HepG2 (cell line): ENCODE measurements at regions not wholly inside any gene's neighbourhood (a gene's known extent, or its start where the extent isn't known, plus 50 kb on each side); places are given as distances from the start of the nearest gene placed in this dataset.

Experiments used
- ATAC-seq: fragments of 200-7000 bp; cut with Tn5 transposase; 3 replicates; pipeline ENCODE4 v1.9.1; 2020; ENCODE audit warnings: mild to moderate bottlenecking, moderate library complexity
- BruUV-seq: library from RNA; stranded (reverse); fragments of 400-500 nt; replicated peaks from 2 replicates; lab custom pipeline; 2021; lab: Mats Ljungman, UMichigan
- CTCF ChIA-PET: fragments of 300-600 bp; formaldehyde crosslinking; extraction: SDS; loops from one replicate; lab custom pipeline; 2021; ENCODE audit warnings: low total read pairs, inconsistent platforms, low intra/inter-chr PET ratio; lab: Yijun Ruan, JAX
- POLR2A ChIA-PET: fragments of 350-600 bp; sonication (Branson Sonifier 250); formaldehyde crosslinking; loops from one replicate; lab custom pipeline; 2020; ENCODE audit warnings: antibody characterized with exemption, inconsistent platforms; lab: Yijun Ruan, JAX
- DNase-seq: peaks from one replicate; pipeline ENCODE4 v3.0.0-alpha.2; 2015; ENCODE audit warnings: low spot score
- FAIRE-seq: peaks from 3 replicates; lab custom pipeline; 2011; peaks lifted over from hg19 to GRCh38; lab: Jason Lieb, UNC
- H2AFZ ChIP-seq: one replicate; pipeline ENCODE4 v1.6.1; 2011; ENCODE audit warnings: low read length, inconsistent platforms
- H3K27ac ChIP-seq: fragments of 300-600 bp; 3 replicates; pipeline ENCODE4 v1.8.0; 2011; ENCODE audit warnings: mixed run types, mild to moderate bottlenecking, mixed read lengths, low read length, inconsistent platforms; ENCODE audit not compliant: insufficient read depth; ENCODE audit errors: extremely low read length
- H3K27me3 ChIP-seq, 2 experiments: fragments of 200-600 bp in 1 of 2; 2 replicates in 1 of 2; 3 replicates in 1 of 2; pipeline versions ENCODE4 v1.6.0 to v1.8.0; 2011; ENCODE audit warnings: low read length in 2 of 2, mild to moderate bottlenecking in 2 of 2, moderate library complexity in 2 of 2, inconsistent platforms in 1 of 2; ENCODE audit not compliant: insufficient read depth in 2 of 2, control insufficient read depth in 1 of 2
- H3K36me3 ChIP-seq, 2 experiments: fragments of 200-600 bp in 1 of 2; replicated peaks in 1 of 2; 2 replicates in 1 of 2; 3 replicates in 1 of 2; pipeline versions ENCODE4 v1.5.1 to v1.8.0; 2011; ENCODE audit warnings: low read length in 2 of 2, inconsistent platforms in 1 of 2; ENCODE audit not compliant: insufficient read depth in 2 of 2, control insufficient read depth in 1 of 2
- H3K4me1 ChIP-seq: 2 replicates; pipeline ENCODE4 v1.5.1; 2012; ENCODE audit warnings: low read length, inconsistent platforms; ENCODE audit not compliant: insufficient read depth
- H3K4me2 ChIP-seq: 2 replicates; pipeline ENCODE4 v1.6.0; 2011; ENCODE audit warnings: low read depth, low read length, inconsistent platforms
- H3K4me3 ChIP-seq, 3 experiments: fragments of 200-600 bp in 1 of 3; sonication (generic), shearing (Covaris generic) in 1 of 3; replicated peaks in 1 of 3; 2 replicates each; pipeline ENCODE4 v1.5.1; 2011 to 2016; ENCODE audit warnings: low read length in 3 of 3, inconsistent platforms in 2 of 3, low read depth in 2 of 3, mild to moderate bottlenecking in 2 of 3, control low read depth in 1 of 3, mixed read lengths in 1 of 3; ENCODE audit not compliant: insufficient read depth in 1 of 3
- H3K79me2 ChIP-seq: one replicate; pipeline ENCODE4 v1.6.1; 2011; ENCODE audit warnings: low read length, inconsistent platforms; ENCODE audit not compliant: insufficient read depth
- H3K9ac ChIP-seq: 2 replicates; pipeline ENCODE4 v1.6.0; 2011; ENCODE audit warnings: mild to moderate bottlenecking, low read depth, low read length, inconsistent platforms; ENCODE audit not compliant: insufficient read depth
- H3K9me3 ChIP-seq: 2 replicates; pipeline ENCODE4 v1.5.1; 2012; ENCODE audit warnings: mild to moderate bottlenecking, low read length
- H4K20me1 ChIP-seq: 2 replicates; pipeline ENCODE4 v1.6.0; 2011; ENCODE audit warnings: inconsistent platforms, mild to moderate bottlenecking, low read length, moderate library complexity; ENCODE audit not compliant: insufficient read depth
- CCDC6 ChIP-seq: sonication (generic); formaldehyde crosslinking; IDR thresholded peaks from 2 replicates; pipeline ENCODE4 v1.8.1; 2022; ENCODE audit warnings: mild to moderate bottlenecking, missing genetic modification reagents, moderate library complexity
- FOXJ3 ChIP-seq: sonication (generic); formaldehyde crosslinking; IDR thresholded peaks from 2 replicates; pipeline ENCODE4 v1.4.0; 2020; ENCODE audit warnings: missing genetic modification reagents, mild to moderate bottlenecking, borderline replicate concordance
- NFE2L2 ChIP-seq: fragments of 150-350 bp; IDR thresholded peaks from 2 replicates; pipeline ENCODE4 v1.6.1; 2014; ENCODE audit warnings: low read length
- NRL ChIP-seq: sonication (generic); formaldehyde crosslinking; IDR thresholded peaks from 2 replicates; pipeline ENCODE4 v1.5.0; 2020; ENCODE audit warnings: missing genetic modification reagents, mild to moderate bottlenecking, moderate library complexity, borderline replicate concordance
- ZC3H13 ChIP-seq: sonication (generic); formaldehyde crosslinking; IDR thresholded peaks from 2 replicates; pipeline ENCODE4 v1.8.1; 2023; ENCODE audit warnings: mild to moderate bottlenecking, missing genetic modification reagents, moderate library complexity
- ZNF333 ChIP-seq: sonication (generic); formaldehyde crosslinking; IDR thresholded peaks from 2 replicates; pipeline ENCODE4 v1.4.0; 2020; ENCODE audit warnings: mild to moderate bottlenecking, missing genetic modification reagents, borderline replicate concordance
- WGBS: methylation state at CpG from one replicate; pipeline ENCODE4 v1.1.6; 2017; ENCODE audit warnings: low lambda C conversion rate; 5-methylcytosine and 5-hydroxymethylcytosine counted together
- in situ Hi-C: cut with HindIII; loops from 2 replicates; pipeline ENCODE4 v1.10.0; 2017; ENCODE audit warnings: low pct_unique_long_range_greater_than_20kb; ENCODE audit not compliant: extremely low pct_ligation_motif_present
- intact Hi-C: fragments of 100-400 bp; cut with micrococcal nuclease; formaldehyde crosslinking; loops from one replicate; pipeline ENCODE4 v1.10.0; 2022; ENCODE audit not compliant: unreplicated experiment
- TF ChIP-seq, protein P1 (sequence below): sonication (generic); formaldehyde crosslinking; IDR thresholded peaks from 2 replicates; pipeline ENCODE4 v1.5.0; 2020; ENCODE audit warnings: mild to moderate bottlenecking, missing genetic modification reagents
- TF ChIP-seq, protein P2 (sequence below): IDR thresholded peaks from 2 replicates; pipeline ENCODE4 v1.6.1; 2012; ENCODE audit warnings: inconsistent platforms

DNA sequence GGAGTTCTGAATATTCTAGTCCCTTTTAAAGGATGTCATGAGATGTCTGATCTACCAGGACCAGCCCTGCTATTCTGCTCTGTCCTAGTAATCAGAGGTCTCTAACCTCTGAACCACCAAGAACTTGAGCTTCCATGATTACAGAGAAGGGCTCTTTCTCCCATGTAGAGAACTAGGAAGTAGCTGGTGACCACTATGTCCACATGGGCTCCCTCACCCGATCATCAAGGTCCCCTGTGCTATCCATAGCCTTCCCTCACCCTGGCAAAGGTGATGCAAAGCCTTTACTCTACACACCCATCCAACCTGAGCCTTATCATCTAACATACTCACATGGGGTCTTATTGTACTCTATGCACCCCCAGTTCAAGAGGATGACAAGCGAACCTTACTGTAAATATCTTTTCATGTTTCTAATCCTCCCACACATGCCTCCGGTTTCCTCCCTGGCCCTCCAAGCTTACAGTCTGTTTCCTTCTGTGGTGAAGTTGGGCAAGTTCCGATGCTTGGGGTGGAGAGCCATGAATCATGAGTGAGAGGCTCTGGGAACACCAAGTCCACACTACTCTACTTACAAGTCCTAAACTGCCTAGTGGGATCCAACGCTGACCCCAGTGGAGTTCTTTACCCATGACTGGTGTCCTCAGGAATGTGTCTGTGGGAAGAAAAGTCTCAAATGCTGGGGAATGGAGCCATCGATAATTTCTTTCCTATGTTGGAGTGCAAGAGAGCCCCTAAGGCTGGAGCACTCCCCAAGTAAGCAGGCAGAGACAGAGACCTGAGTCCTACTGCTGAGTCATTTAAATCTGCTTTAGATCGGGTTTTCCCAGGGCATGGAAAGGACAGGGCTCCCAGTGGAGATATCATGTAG, 73.3 kb upstream of the KLF7 start:
- H3K4me2 ChIP-seq = no peak overlapping the region
- WGBS = 44% methylated on average over 7 of the region's 7 CpGs
- no TSS peak for BruUV-seq
- no peak overlapping the region for H3K27ac ChIP-seq
- H3K9ac ChIP-seq = no peak overlapping the region
- H3K27me3 ChIP-seq = 0 out of 5 replicates have a peak, but pooled peaks cover 0 to 4% of the 10 kb centered on the region in 2 experiments
- in situ Hi-C loops = no loop called here
- no peak overlapping the region for H3K4me3 ChIP-seq
- H3K4me1 ChIP-seq = no peaks in the 10 kb centered on the region
- no peaks in the 10 kb centered on the region for H3K36me3 ChIP-seq
- TF ChIP-seq, protein P1, sequence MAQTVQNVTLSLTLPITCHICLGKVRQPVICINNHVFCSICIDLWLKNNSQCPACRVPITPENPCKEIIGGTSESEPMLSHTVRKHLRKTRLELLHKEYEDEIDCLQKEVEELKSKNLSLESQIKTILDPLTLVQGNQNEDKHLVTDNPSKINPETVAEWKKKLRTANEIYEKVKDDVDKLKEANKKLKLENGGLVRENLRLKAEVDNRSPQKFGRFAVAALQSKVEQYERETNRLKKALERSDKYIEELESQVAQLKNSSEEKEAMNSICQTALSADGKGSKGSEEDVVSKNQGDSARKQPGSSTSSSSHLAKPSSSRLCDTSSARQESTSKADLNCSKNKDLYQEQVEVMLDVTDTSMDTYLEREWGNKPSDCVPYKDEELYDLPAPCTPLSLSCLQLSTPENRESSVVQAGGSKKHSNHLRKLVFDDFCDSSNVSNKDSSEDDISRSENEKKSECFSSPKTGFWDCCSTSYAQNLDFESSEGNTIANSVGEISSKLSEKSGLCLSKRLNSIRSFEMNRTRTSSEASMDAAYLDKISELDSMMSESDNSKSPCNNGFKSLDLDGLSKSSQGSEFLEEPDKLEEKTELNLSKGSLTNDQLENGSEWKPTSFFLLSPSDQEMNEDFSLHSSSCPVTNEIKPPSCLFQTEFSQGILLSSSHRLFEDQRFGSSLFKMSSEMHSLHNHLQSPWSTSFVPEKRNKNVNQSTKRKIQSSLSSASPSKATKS (CRISPR knock-in tag) = no peak
- TF ChIP-seq NFE2L2 = peak; percentile 23; the same call in 1 of the 2 replicates
- intact Hi-C loops = no loop called here
- ChIA-PET CTCF (no interaction called here), POLR2A (no interaction called here)
- DNase-seq (no peak), ATAC-seq (no peak), FAIRE-seq (no peak)
- H2AFZ ChIP-seq = no peak overlapping the region
- H4K20me1 ChIP-seq = no peaks in the 10 kb centered on the region
- no peaks in the 10 kb centered on the region for H3K79me2 ChIP-seq
- no peaks in the 10 kb centered on the region for H3K9me3 ChIP-seq

DNA sequence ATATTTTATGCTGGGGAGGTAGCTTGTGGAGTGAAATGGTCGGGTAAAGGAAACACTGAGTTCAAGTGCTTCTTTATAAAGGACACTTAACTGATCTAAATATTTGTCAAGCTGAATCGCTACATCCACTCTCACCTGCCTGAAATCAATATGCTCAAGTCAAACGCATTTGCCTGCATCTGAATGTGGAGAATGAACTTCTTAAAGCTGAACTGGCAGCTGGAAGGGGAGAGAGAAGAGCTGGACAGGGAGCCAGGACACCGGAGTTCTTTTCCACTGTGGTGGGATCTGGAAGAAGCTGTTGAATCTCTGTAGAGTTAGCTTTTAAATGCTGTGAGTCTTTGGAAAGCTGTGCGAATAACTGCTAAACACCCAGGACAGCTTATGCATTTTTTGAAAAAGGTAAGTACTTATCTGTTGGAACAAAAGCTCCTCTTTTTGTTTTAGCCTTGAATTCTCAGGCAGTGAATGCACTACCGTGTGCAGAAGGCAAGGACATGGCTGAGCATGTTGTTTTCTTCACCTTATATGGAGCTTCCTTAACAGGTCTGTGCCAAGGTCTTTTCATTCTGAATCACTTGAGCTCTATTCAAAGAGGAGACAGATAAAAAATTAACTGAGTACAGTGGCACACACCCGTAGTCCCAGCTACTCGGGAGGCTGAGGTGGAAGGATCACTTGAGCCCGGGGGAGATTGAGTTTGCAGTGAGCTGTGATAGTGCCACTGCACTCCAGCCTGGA, 74.2 kb upstream of the KLF7 start:
- Histone ChIP-seq H3K4me2 (no peak overlapping the region), H3K4me1 (no peaks in the 10 kb centered on the region), H3K27ac (no peak overlapping the region), H3K9me3 (no peaks in the 10 kb centered on the region), H3K4me3 (no peak overlapping the region), H3K27me3 (0 out of 5 replicates have a peak, but pooled peaks cover 0 to 4% of the 10 kb centered on the region in 2 experiments), H3K79me2 (no peaks in the 10 kb centered on the region), H3K9ac (no peak overlapping the region), H4K20me1 (no peaks in the 10 kb centered on the region), H2AFZ (no peak overlapping the region), H3K36me3 (no peaks in the 10 kb centered on the region)
- no peak for FAIRE-seq
- ChIA-PET POLR2A (no interaction called here), CTCF (no interaction called here)
- intact Hi-C loops = no loop called here
- DNase-seq = no peak
- no peak for TF ChIP-seq NRL (CRISPR knock-in tag)
- TF ChIP-seq ZNF333 (CRISPR knock-in tag) = no peak
- TF ChIP-seq, protein P2, sequence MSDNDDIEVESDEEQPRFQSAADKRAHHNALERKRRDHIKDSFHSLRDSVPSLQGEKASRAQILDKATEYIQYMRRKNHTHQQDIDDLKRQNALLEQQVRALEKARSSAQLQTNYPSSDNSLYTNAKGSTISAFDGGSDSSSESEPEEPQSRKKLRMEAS = no peak
- TF ChIP-seq CCDC6 (CRISPR knock-in tag) = no peak
- TF ChIP-seq ZC3H13 = no peak
- no peak for TF ChIP-seq FOXJ3 (CRISPR knock-in tag)
- in situ Hi-C loops = no loop called here
- ATAC-seq = no peak
- no TSS peak for BruUV-seq
- 34% methylated on average over 9 of the region's 9 CpGs for WGBS
